Caco-2 (cell line): ENCODE measurements at regions not wholly inside any gene's neighbourhood (a gene's known extent, or its start where the extent isn't known, plus 50 kb on each side); places are given as distances from the start of the nearest gene placed in this dataset.

Source experiments
- BruUV-seq: library from RNA; stranded (reverse); fragments of 400-500 nt; replicated peaks from 2 replicates; lab custom pipeline; 2021; lab: Mats Ljungman, UMichigan
- CTCF ChIA-PET: fragments of 300-600 bp; sonication (Branson Sonifier 250); formaldehyde crosslinking; loops from one replicate; lab custom pipeline; 2022; ENCODE audit warnings: antibody characterized with exemption; lab: Charles Lee
- POLR2A ChIA-PET: fragments of 300-600 bp; sonication (Branson Sonifier 250); formaldehyde crosslinking; loops from one replicate; lab custom pipeline; 2022; ENCODE audit warnings: antibody characterized with exemption; lab: Charles Lee
- DNase-seq, 2 experiments: peaks; one replicate each; pipeline versions ENCODE4 v3.0.0 to v3.0.0-alpha.2; 2020 to 2022
- H3K27me3 ChIP-seq: replicated peaks from 2 replicates; pipeline ENCODE4 v1.6.0; 2011; ENCODE audit warnings: low read length; ENCODE audit not compliant: control insufficient read depth, insufficient read depth
- H3K36me3 ChIP-seq: 2 replicates; pipeline ENCODE4 v1.5.1; 2011; ENCODE audit warnings: low read length; ENCODE audit not compliant: control insufficient read depth, insufficient read depth
- H3K4me1 ChIP-seq: fragments of 250-450 bp; sonication (Bioruptor Pico); 2 replicates; pipeline ENCODE4 v1.5.1; 2020; ENCODE audit warnings: mild to moderate bottlenecking
- H3K4me3 ChIP-seq: 2 replicates; pipeline ENCODE4 v1.5.1; 2011; ENCODE audit warnings: low read depth, mild to moderate bottlenecking, control low read depth, low read length
- H3K9me3 ChIP-seq: fragments of 250-450 bp; sonication (Bioruptor Pico); 2 replicates; pipeline ENCODE4 v1.5.1; 2020; ENCODE audit warnings: mild to moderate bottlenecking, moderate library complexity
- H3K27ac Mint-ChIP-seq: one replicate; pipeline ENCODE4 v1.8.0; 2022; ENCODE audit warnings: mixed read lengths; ENCODE audit not compliant: unreplicated experiment
- H3K27me3 Mint-ChIP-seq: one replicate; pipeline ENCODE4 v1.8.0; 2022; ENCODE audit warnings: mixed read lengths; ENCODE audit not compliant: insufficient read depth, unreplicated experiment
- H3K36me3 Mint-ChIP-seq: one replicate; pipeline ENCODE4 v1.8.0; 2022; ENCODE audit warnings: mild to moderate bottlenecking, mixed read lengths; ENCODE audit not compliant: insufficient read depth, unreplicated experiment
- H3K4me1 Mint-ChIP-seq: one replicate; pipeline ENCODE4 v1.8.0; 2022; ENCODE audit warnings: low read depth, mixed read lengths; ENCODE audit not compliant: unreplicated experiment
- H3K4me3 Mint-ChIP-seq: one replicate; pipeline ENCODE4 v1.8.0; 2022; ENCODE audit warnings: mild to moderate bottlenecking, moderate library complexity, mixed read lengths; ENCODE audit not compliant: unreplicated experiment
- H3K9me3 Mint-ChIP-seq: one replicate; pipeline ENCODE4 v1.8.0; 2022; ENCODE audit warnings: mixed read lengths; ENCODE audit not compliant: unreplicated experiment
- CTCF ChIP-seq, 2 experiments: fragments of 200-600 bp in 1 of 2; IDR thresholded peaks; 1 replicate in 1 of 2; 2 replicates in 1 of 2; pipeline versions ENCODE4 v1.5.1 to v1.8.0; 2011 to 2022; ENCODE audit warnings: antibody characterized with exemption in 1 of 2, control low read depth in 1 of 2, inconsistent platforms in 1 of 2, low read depth in 1 of 2, low read length in 1 of 2, mild to moderate bottlenecking in 1 of 2, moderate library complexity in 1 of 2; ENCODE audit not compliant: insufficient read depth in 1 of 2, severe bottlenecking in 1 of 2, unreplicated experiment in 1 of 2
- intact Hi-C: fragments of 100-400 bp; cut with micrococcal nuclease; formaldehyde crosslinking; loops from one replicate; pipeline ENCODE4 v1.10.0; 2022; ENCODE audit not compliant: unreplicated experiment

- no TSS peak for BruUV-seq
- Histone ChIP-seq H3K36me3 (no peaks in the 10 kb centered on the region), H3K4me1 (no peaks in the 10 kb centered on the region), H3K9me3 (no peaks in the 10 kb centered on the region), H3K27me3 (no peaks in the 10 kb centered on the region), H3K4me3 (no peak overlapping the region)
- ChIA-PET CTCF (no interaction called here), POLR2A (no interaction called here)
- Mint-ChIP-seq H3K9me3 (no peaks in the 10 kb centered on the region), H3K27ac (no peak overlapping the region), H3K36me3 (no peaks in the 10 kb centered on the region), H3K4me1 (no peaks in the 10 kb centered on the region), H3K4me3 (no peak overlapping the region), H3K27me3 (no peaks in the 10 kb centered on the region)
- no peak for DNase-seq
- TF ChIP-seq CTCF (IDR thresholded peaks at IDR 0.05; ENCODE audit: insufficient read depth in 1 of 2, low read depth in 1 of 2, low read length in 1 of 2, severe bottlenecking in 1 of 2, unreplicated experiment in 1 of 2) = no peak
- intact Hi-C loops = no loop called here
These were observed 262.0 kb downstream of the PPP1R2C start for GRCh38 chrX:42515939-42516338.

GRCh38 chrX:42505016-42505415 lies 272.9 kb downstream of the PPP1R2C start:
- no peaks in the 10 kb centered on the region for H3K9me3 ChIP-seq
- ChIA-PET POLR2A (no interaction called here), CTCF (no interaction called here)
- no peaks in the 10 kb centered on the region for H3K27me3 Mint-ChIP-seq
- H3K36me3 Mint-ChIP-seq = no peaks in the 10 kb centered on the region
- H3K4me1 ChIP-seq = no peaks in the 10 kb centered on the region
- no TSS peak for BruUV-seq
- no peak overlapping the region for H3K4me3 Mint-ChIP-seq
- no peak overlapping the region for H3K4me3 ChIP-seq
- H3K27ac Mint-ChIP-seq = no peak overlapping the region
- H3K9me3 Mint-ChIP-seq = peaks cover 16% of the 10 kb centered on the region
- no peak for TF ChIP-seq CTCF (IDR thresholded peaks at IDR 0.05; ENCODE audit: insufficient read depth in 1 of 2, low read depth in 1 of 2, low read length in 1 of 2, severe bottlenecking in 1 of 2, unreplicated experiment in 1 of 2)
- DNase-seq = no peak
- no peaks in the 10 kb centered on the region for H3K27me3 ChIP-seq
- H3K4me1 Mint-ChIP-seq = no peaks in the 10 kb centered on the region
- H3K36me3 ChIP-seq = no peaks in the 10 kb centered on the region
- intact Hi-C loops = no loop called here

GRCh38 chrX:42499620-42500019 lies 278.3 kb downstream of the PPP1R2C start:
- Mint-ChIP-seq H3K27ac (no peak overlapping the region), H3K4me3 (no peak overlapping the region), H3K36me3 (no peaks in the 10 kb centered on the region), H3K27me3 (no peaks in the 10 kb centered on the region), H3K4me1 (no peaks in the 10 kb centered on the region), H3K9me3 (no peaks in the 10 kb centered on the region)
- Histone ChIP-seq H3K9me3 (no peaks in the 10 kb centered on the region), H3K4me3 (no peak overlapping the region), H3K36me3 (no peaks in the 10 kb centered on the region), H3K27me3 (no peaks in the 10 kb centered on the region), H3K4me1 (no peaks in the 10 kb centered on the region)
- BruUV-seq = no TSS peak
- CTCF ChIA-PET = no interaction called here
- TF ChIP-seq CTCF (IDR thresholded peaks at IDR 0.05; ENCODE audit: insufficient read depth in 1 of 2, low read depth in 1 of 2, low read length in 1 of 2, severe bottlenecking in 1 of 2, unreplicated experiment in 1 of 2) = no peak
- intact Hi-C loops = no loop called here
- POLR2A ChIA-PET = no interaction called here
- no peak for DNase-seq
